SK-N-SH treated with all-trans-retinoic acid at 6 μM for 48 hours (cell line): ENCODE measurements at regions not wholly inside any gene's neighbourhood (a gene's known extent, or its start where the extent isn't known, plus 50 kb on each side); places are given as distances from the start of the nearest gene placed in this dataset.

Experiments used
- ATAC-seq: fragments of 200-7000 bp; cut with Tn5 transposase; 3 replicates; pipeline ENCODE4 v1.9.1; 2020; ENCODE audit warnings: mild to moderate bottlenecking, moderate library complexity
- ARNTL ChIP-seq: fragments of 450-650 bp; formaldehyde crosslinking; IDR thresholded peaks from 2 replicates; pipeline ENCODE4 v1.5.0; 2020; ENCODE audit warnings: low read depth, mild to moderate bottlenecking, moderate library complexity, borderline replicate concordance
- BACH2 ChIP-seq: fragments of 250-450 bp; sonication (Bioruptor Pico); IDR thresholded peaks from 2 replicates; pipeline ENCODE4 v1.9.0; 2021; ENCODE audit warnings: mild to moderate bottlenecking, borderline replicate concordance
- CREB5 ChIP-seq: fragments of 250-450 bp; sonication (Bioruptor Pico); IDR thresholded peaks from 2 replicates; pipeline ENCODE4 v1.5.1; 2020; ENCODE audit warnings: low read depth, mild to moderate bottlenecking, moderate library complexity
- CSDC2 ChIP-seq: fragments of 250-450 bp; sonication (Bioruptor Pico); IDR thresholded peaks from 2 replicates; pipeline ENCODE4 v1.5.0; 2020; ENCODE audit warnings: mild to moderate bottlenecking, moderate library complexity
- CSRNP3 ChIP-seq: fragments of 250-450 bp; sonication (Bioruptor Pico); IDR thresholded peaks from 2 replicates; pipeline ENCODE4 v1.5.1; 2021; ENCODE audit warnings: mild to moderate bottlenecking, moderate library complexity
- ESRRG ChIP-seq: fragments of 250-450 bp; sonication (Bioruptor Pico); IDR thresholded peaks from 2 replicates; pipeline ENCODE4 v1.6.1; 2021; ENCODE audit warnings: mild to moderate bottlenecking
- GLIS3 ChIP-seq: fragments of 250-450 bp; sonication (Bioruptor Pico); IDR thresholded peaks from 2 replicates; pipeline ENCODE4 v1.5.0; 2020; ENCODE audit warnings: mild to moderate bottlenecking, moderate library complexity
- ISL1 ChIP-seq: fragments of 250-450 bp; sonication (Bioruptor Pico); IDR thresholded peaks from 2 replicates; pipeline ENCODE4 v2.1.2; 2022; ENCODE audit warnings: mild to moderate bottlenecking, moderate library complexity
- OSR1 ChIP-seq: fragments of 250-450 bp; sonication (Bioruptor Pico); IDR thresholded peaks from 2 replicates; pipeline ENCODE4 v1.8.0; 2022; ENCODE audit warnings: moderate library complexity, mild to moderate bottlenecking, inconsistent platforms
- PPARA ChIP-seq: fragments of 250-450 bp; sonication (Bioruptor Pico); IDR thresholded peaks from 2 replicates; pipeline ENCODE4 v1.5.0; 2020; ENCODE audit warnings: mild to moderate bottlenecking, borderline replicate concordance
- RARB ChIP-seq: fragments of 250-450 bp; sonication (Bioruptor Pico); IDR thresholded peaks from 2 replicates; pipeline ENCODE4 v1.8.0; 2021; ENCODE audit warnings: mild to moderate bottlenecking, moderate library complexity
- SNAI2 ChIP-seq: fragments of 250-450 bp; sonication (Bioruptor Pico); IDR thresholded peaks from 2 replicates; pipeline ENCODE4 v1.5.0; 2020; ENCODE audit warnings: mild to moderate bottlenecking, moderate library complexity
- TOX ChIP-seq: fragments of 250-450 bp; sonication (Bioruptor Pico); IDR thresholded peaks from 2 replicates; pipeline ENCODE4 v1.8.0; 2021; ENCODE audit warnings: mild to moderate bottlenecking, moderate library complexity, borderline replicate concordance
- ZC3H10 ChIP-seq: fragments of 250-450 bp; sonication (Bioruptor Pico); IDR thresholded peaks from 2 replicates; pipeline ENCODE4 v1.5.1; 2021; ENCODE audit warnings: mild to moderate bottlenecking, moderate library complexity
- ZFP3 ChIP-seq: fragments of 250-450 bp; sonication (Bioruptor Pico); IDR thresholded peaks from 2 replicates; pipeline ENCODE4 v1.5.0; 2020; ENCODE audit warnings: mild to moderate bottlenecking, moderate library complexity
- ZNF565 ChIP-seq: fragments of 450-650 bp; formaldehyde crosslinking; conservative IDR thresholded peaks from 2 replicates; pipeline ENCODE4 v1.5.0; 2020; ENCODE audit warnings: low read depth, mild to moderate bottlenecking, moderate library complexity
- ZNF70 ChIP-seq: fragments of 450-650 bp; formaldehyde crosslinking; IDR thresholded peaks from 2 replicates; pipeline ENCODE4 v1.5.0; 2020; ENCODE audit warnings: mild to moderate bottlenecking, moderate library complexity
- ZNF8 ChIP-seq: fragments of 450-650 bp; formaldehyde crosslinking; IDR thresholded peaks from 2 replicates; pipeline ENCODE4 v1.5.0; 2020; ENCODE audit warnings: mild to moderate bottlenecking, moderate library complexity
- TF ChIP-seq, protein P1 (sequence below): fragments of 250-450 bp; sonication (Bioruptor Pico); IDR thresholded peaks from 2 replicates; pipeline ENCODE4 v1.8.0; 2020; ENCODE audit warnings: mild to moderate bottlenecking, moderate library complexity, borderline replicate concordance
- TF ChIP-seq, protein P2 (sequence below): fragments of 250-450 bp; sonication (Bioruptor Pico); IDR thresholded peaks from 2 replicates; pipeline ENCODE4 v1.8.0; 2021; ENCODE audit warnings: low read depth, mild to moderate bottlenecking, moderate library complexity, borderline replicate concordance
- TF ChIP-seq, protein P3 (sequence below): fragments of 250-450 bp; sonication (Bioruptor Pico); IDR thresholded peaks from 2 replicates; pipeline ENCODE4 v1.5.0; 2020; ENCODE audit warnings: mild to moderate bottlenecking, moderate library complexity

DNA sequence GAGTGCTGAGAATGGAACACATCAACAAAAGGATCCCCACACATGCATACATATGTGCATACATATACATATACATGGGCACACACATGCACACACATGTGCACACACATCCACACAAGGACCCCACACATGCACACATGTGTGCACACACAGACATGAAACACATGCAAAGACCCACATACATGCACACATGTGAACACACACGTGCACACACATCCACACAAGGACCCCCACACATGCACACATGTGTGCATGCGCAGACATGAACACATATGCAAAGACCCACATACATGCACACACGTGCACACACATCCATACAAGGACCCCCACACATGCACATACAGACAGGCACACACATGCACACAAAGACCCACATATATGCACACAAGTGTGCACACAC is 104.4 kb upstream of the ADARB2 start:
- TF ChIP-seq ISL1 (CRISPR knock-in tag) (no peak), ZFP3 (no peak), OSR1 (CRISPR knock-in tag) (no peak), GLIS3 (CRISPR knock-in tag) (no peak), ZC3H10 (CRISPR knock-in tag) (no peak), ARNTL (CRISPR knock-in tag) (no peak), PPARA (no peak), CSRNP3 (CRISPR knock-in tag) (no peak)
- TF ChIP-seq, protein P1, sequence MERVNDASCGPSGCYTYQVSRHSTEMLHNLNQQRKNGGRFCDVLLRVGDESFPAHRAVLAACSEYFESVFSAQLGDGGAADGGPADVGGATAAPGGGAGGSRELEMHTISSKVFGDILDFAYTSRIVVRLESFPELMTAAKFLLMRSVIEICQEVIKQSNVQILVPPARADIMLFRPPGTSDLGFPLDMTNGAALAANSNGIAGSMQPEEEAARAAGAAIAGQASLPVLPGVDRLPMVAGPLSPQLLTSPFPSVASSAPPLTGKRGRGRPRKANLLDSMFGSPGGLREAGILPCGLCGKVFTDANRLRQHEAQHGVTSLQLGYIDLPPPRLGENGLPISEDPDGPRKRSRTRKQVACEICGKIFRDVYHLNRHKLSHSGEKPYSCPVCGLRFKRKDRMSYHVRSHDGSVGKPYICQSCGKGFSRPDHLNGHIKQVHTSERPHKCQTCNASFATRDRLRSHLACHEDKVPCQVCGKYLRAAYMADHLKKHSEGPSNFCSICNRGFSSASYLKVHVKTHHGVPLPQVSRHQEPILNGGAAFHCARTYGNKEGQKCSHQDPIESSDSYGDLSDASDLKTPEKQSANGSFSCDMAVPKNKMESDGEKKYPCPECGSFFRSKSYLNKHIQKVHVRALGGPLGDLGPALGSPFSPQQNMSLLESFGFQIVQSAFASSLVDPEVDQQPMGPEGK, result no peak
- TF ChIP-seq, protein P2, sequence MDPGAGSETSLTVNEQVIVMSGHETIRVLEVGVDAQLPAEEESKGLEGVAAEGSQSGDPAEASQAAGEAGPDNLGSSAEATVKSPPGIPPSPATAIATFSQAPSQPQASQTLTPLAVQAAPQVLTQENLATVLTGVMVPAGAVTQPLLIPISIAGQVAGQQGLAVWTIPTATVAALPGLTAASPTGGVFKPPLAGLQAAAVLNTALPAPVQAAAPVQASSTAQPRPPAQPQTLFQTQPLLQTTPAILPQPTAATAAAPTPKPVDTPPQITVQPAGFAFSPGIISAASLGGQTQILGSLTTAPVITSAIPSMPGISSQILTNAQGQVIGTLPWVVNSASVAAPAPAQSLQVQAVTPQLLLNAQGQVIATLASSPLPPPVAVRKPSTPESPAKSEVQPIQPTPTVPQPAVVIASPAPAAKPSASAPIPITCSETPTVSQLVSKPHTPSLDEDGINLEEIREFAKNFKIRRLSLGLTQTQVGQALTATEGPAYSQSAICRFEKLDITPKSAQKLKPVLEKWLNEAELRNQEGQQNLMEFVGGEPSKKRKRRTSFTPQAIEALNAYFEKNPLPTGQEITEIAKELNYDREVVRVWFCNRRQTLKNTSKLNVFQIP (CRISPR knock-in tag), result no peak
- TF ChIP-seq, protein P3, sequence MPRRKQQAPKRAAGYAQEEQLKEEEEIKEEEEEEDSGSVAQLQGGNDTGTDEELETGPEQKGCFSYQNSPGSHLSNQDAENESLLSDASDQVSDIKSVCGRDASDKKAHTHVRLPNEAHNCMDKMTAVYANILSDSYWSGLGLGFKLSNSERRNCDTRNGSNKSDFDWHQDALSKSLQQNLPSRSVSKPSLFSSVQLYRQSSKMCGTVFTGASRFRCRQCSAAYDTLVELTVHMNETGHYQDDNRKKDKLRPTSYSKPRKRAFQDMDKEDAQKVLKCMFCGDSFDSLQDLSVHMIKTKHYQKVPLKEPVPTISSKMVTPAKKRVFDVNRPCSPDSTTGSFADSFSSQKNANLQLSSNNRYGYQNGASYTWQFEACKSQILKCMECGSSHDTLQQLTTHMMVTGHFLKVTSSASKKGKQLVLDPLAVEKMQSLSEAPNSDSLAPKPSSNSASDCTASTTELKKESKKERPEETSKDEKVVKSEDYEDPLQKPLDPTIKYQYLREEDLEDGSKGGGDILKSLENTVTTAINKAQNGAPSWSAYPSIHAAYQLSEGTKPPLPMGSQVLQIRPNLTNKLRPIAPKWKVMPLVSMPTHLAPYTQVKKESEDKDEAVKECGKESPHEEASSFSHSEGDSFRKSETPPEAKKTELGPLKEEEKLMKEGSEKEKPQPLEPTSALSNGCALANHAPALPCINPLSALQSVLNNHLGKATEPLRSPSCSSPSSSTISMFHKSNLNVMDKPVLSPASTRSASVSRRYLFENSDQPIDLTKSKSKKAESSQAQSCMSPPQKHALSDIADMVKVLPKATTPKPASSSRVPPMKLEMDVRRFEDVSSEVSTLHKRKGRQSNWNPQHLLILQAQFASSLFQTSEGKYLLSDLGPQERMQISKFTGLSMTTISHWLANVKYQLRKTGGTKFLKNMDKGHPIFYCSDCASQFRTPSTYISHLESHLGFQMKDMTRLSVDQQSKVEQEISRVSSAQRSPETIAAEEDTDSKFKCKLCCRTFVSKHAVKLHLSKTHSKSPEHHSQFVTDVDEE (CRISPR knock-in tag), result no peak
- ATAC-seq, result no peak

DNA sequence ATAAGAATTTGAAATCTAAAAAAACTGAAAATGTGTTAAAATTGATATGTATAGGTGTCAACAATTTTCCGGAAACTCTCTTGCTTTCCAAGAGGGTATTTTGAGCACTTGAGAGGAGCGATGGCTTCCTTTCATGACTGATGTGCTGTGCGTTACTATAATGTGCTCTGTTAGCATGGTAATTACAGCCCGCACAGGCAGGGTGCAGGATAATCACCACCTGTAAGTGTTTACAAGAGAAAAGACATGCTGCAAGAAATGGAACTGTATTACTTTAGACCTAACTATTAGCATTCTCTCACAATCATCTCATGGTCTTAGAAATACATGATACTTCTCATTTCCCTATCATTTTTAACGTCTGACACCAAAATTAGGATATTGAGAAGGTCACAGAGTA is 92.4 kb upstream of the ADARB2 start:
- no peak for ATAC-seq
- no peak for TF ChIP-seq ZFP3
- TF ChIP-seq ZNF565 (CRISPR knock-in tag), result no peak
- TF ChIP-seq SNAI2 (CRISPR knock-in tag), result no peak
- TF ChIP-seq BACH2, result no peak
- TF ChIP-seq ESRRG, result no peak
- no peak for TF ChIP-seq GLIS3 (CRISPR knock-in tag)
- TF ChIP-seq, protein P1, result no peak
- no peak for TF ChIP-seq OSR1 (CRISPR knock-in tag)
- TF ChIP-seq, protein P3 (CRISPR knock-in tag), result no peak
- TF ChIP-seq ZC3H10 (CRISPR knock-in tag), result no peak
- TF ChIP-seq RARB (CRISPR knock-in tag), result no peak
- TF ChIP-seq ARNTL (CRISPR knock-in tag), result no peak
- no peak for TF ChIP-seq ZNF8 (CRISPR knock-in tag)
- TF ChIP-seq CREB5, result no peak
- TF ChIP-seq ISL1 (CRISPR knock-in tag), result no peak
- TF ChIP-seq TOX (CRISPR knock-in tag), result no peak
- TF ChIP-seq CSDC2 (CRISPR knock-in tag), result no peak
- TF ChIP-seq, protein P2 (CRISPR knock-in tag), result no peak
- TF ChIP-seq PPARA, result no peak
- TF ChIP-seq ZNF70 (CRISPR knock-in tag), result no peak
